ENCODE measurements at regions not wholly inside any gene's neighbourhood (a gene's known extent, or its start where the extent isn't known, plus 50 kb on each side); places are given as distances from the start of the nearest gene placed in this dataset.

- TF ChIP-seq, protein P1, sequence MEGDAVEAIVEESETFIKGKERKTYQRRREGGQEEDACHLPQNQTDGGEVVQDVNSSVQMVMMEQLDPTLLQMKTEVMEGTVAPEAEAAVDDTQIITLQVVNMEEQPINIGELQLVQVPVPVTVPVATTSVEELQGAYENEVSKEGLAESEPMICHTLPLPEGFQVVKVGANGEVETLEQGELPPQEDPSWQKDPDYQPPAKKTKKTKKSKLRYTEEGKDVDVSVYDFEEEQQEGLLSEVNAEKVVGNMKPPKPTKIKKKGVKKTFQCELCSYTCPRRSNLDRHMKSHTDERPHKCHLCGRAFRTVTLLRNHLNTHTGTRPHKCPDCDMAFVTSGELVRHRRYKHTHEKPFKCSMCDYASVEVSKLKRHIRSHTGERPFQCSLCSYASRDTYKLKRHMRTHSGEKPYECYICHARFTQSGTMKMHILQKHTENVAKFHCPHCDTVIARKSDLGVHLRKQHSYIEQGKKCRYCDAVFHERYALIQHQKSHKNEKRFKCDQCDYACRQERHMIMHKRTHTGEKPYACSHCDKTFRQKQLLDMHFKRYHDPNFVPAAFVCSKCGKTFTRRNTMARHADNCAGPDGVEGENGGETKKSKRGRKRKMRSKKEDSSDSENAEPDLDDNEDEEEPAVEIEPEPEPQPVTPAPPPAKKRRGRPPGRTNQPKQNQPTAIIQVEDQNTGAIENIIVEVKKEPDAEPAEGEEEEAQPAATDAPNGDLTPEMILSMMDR (conservative IDR thresholded peaks at IDR 0.05; ENCODE audit: low read length) = no peak
- no peak for TF ChIP-seq EZH2phosphoT487 (IDR thresholded peaks at IDR 0.05; ENCODE audit: borderline replicate concordance)
Observed at GRCh38 chr15:99514306-99514705, 51.5 kb upstream of the MEF2A start.
